GM06990 (cell line): ENCODE measurements at regions not wholly inside any gene's neighbourhood (a gene's known extent, or its start where the extent isn't known, plus 50 kb on each side); places are given as distances from the start of the nearest gene placed in this dataset.

ENCODE experiments used
- DNase-seq: peaks from one replicate; pipeline ENCODE4 v3.0.0-alpha.2; 2011; ENCODE audit not compliant: insufficient read length; ENCODE audit errors: extremely low read depth
- H3K27me3 ChIP-seq: replicated peaks from 2 replicates; pipeline ENCODE4 v1.6.0; 2011; ENCODE audit warnings: low read length; ENCODE audit not compliant: control insufficient read depth, insufficient read depth
- H3K36me3 ChIP-seq: 2 replicates; pipeline ENCODE4 v1.5.1; 2011; ENCODE audit warnings: low read length; ENCODE audit not compliant: control insufficient read depth, insufficient read depth
- H3K4me3 ChIP-seq: replicated peaks from 2 replicates; pipeline ENCODE4 v1.5.1; 2011; ENCODE audit warnings: low read depth, mild to moderate bottlenecking, control low read depth, low read length
- CTCF ChIP-seq: IDR thresholded peaks from 2 replicates; pipeline ENCODE4 v1.5.1; 2011; ENCODE audit warnings: low read length, control low read depth, mild to moderate bottlenecking, inconsistent platforms; ENCODE audit not compliant: insufficient read depth, poor library complexity, severe bottlenecking

GRCh38 chr3:40978442-40978841, 220.9 kb upstream of the CTNNB1 start:
- no peaks in the 10 kb centered on the region for H3K36me3 ChIP-seq
- H3K4me3 ChIP-seq = no peak overlapping the region
- TF ChIP-seq CTCF = no peak
- H3K27me3 ChIP-seq = no peaks in the 10 kb centered on the region; the same call in 1 of the 2 replicates
- no peak for DNase-seq

- no peak for DNase-seq
- Histone ChIP-seq H3K4me3 (no peak overlapping the region), H3K36me3 (no peaks in the 10 kb centered on the region), H3K27me3 (no peaks in the 10 kb centered on the region; the same call in 1 of the 2 replicates)
- no peak for TF ChIP-seq CTCF
These were observed 219.3 kb upstream of the CTNNB1 start for GRCh38 chr3:40979962-40980361.

- Histone ChIP-seq H3K4me3 (no peak overlapping the region), H3K36me3 (no peaks in the 10 kb centered on the region), H3K27me3 (no peaks in the 10 kb centered on the region; the same call in 1 of the 2 replicates)
- no peak for TF ChIP-seq CTCF
- no peak for DNase-seq
These were observed 218.8 kb upstream of the CTNNB1 start for GRCh38 chr3:40980467-40980866.

- TF ChIP-seq CTCF = no peak
- Histone ChIP-seq H3K36me3 (no peaks in the 10 kb centered on the region), H3K4me3 (no peak overlapping the region), H3K27me3 (no peaks in the 10 kb centered on the region; the same call in 1 of the 2 replicates)
- DNase-seq = no peak
These were observed 214.1 kb upstream of the CTNNB1 start for GRCh38 chr3:40985195-40985594.

DNA sequence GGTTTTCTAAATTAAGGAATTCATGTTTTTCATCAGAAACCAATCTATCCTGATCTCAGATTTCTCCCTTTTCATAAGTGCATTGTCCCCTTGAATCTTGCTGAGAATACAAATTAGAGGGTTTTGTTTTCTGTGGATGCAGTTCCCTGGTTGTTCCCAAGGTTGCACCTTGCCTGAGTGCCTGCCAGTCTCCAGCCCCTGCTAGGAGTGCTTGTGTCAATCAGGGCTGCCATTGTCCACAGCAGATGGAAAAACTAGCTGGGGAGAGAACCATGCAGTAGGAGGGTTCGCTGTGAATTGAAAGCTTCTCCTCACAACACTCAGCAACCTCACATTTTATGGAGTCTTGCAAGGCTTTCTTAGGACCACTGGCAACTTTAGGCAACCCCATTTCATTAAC, 210.8 kb upstream of the CTNNB1 start:
- Histone ChIP-seq H3K27me3 (no peaks in the 10 kb centered on the region; the same call in 1 of the 2 replicates), H3K4me3 (no peak overlapping the region), H3K36me3 (no peaks in the 10 kb centered on the region)
- DNase-seq = no peak
- TF ChIP-seq CTCF = no peak

DNA sequence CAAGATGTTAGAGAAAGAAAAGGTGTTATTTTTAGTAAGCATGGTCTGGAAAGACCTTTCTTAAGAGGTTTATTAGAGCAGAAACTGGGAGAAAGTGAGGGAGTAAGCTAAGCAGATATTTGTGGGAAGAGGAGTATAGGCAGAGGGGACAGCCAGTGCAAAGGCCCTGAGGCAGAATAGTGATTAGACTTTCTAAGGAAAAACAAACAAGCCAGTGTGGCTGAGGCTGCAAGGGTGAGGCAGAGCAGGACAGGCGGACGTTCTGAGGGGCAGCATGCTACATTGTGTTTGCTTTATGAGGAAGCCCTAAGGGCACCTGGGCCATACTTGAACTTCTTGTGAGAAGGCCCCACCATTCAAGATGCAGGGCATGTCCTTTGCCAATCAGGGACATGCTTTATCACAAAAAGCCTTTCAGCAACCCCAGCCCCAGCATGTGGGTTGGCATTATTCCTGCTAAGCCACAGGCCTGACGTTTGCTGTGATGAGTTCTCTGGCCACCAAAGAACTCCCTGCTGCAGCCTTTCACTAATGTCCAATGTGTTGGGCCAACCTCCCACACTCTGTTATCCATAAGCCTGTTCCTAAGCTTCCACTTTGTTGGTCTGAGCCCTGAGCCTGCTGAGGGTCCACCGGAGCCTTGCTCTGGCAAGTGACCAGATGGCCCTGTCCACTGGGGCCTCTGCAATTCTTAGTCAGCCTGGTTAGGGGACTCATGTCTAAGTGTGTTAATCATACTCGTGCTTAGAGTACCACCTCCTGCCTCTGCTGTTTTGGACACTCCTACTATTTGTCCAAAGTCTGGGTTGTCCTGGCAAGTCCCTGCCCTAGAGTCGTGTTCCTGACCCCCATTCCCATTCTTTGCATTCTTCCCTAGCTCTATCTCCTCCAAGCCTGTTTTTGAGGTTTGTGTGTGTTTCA, 209.9 kb upstream of the CTNNB1 start:
- no peak for DNase-seq

More for the DNA sequence above, 209.9 kb upstream of the CTNNB1 start:
- Histone ChIP-seq H3K27me3 (no peaks in the 10 kb centered on the region; the same call in 1 of the 2 replicates), H3K36me3 (no peaks in the 10 kb centered on the region), H3K4me3 (no peak overlapping the region)
- no peak for TF ChIP-seq CTCF
